Peyer's patch (tissue), 4 donors: ENCODE measurements at regions not wholly inside any gene's neighbourhood (a gene's known extent, or its start where the extent isn't known, plus 50 kb on each side); places are given as distances from the start of the nearest gene placed in this dataset.

Source experiments
- POLR2A ChIP-seq, 2 donors: fragments of 450-650 bp; IDR thresholded peaks; one replicate each; pipeline ENCODE4 v1.5.1; 2017; ENCODE audit warnings: antibody characterized with exemption in 2 of 2, mild to moderate bottlenecking in 2 of 2, moderate library complexity in 2 of 2
- TF ChIP-seq, protein P1 (sequence below), 6 experiments: fragments of 450-650 bp in 4 of 6; fragments of 200-600 bp in 2 of 6; sonication (generic) in 1 of 6; IDR thresholded peaks; one replicate each; pipeline ENCODE4 v1.5.1; 2017 to 2019; ENCODE audit warnings: antibody characterized with exemption in 6 of 6, mild to moderate bottlenecking in 3 of 6, moderate library complexity in 1 of 6

DNA sequence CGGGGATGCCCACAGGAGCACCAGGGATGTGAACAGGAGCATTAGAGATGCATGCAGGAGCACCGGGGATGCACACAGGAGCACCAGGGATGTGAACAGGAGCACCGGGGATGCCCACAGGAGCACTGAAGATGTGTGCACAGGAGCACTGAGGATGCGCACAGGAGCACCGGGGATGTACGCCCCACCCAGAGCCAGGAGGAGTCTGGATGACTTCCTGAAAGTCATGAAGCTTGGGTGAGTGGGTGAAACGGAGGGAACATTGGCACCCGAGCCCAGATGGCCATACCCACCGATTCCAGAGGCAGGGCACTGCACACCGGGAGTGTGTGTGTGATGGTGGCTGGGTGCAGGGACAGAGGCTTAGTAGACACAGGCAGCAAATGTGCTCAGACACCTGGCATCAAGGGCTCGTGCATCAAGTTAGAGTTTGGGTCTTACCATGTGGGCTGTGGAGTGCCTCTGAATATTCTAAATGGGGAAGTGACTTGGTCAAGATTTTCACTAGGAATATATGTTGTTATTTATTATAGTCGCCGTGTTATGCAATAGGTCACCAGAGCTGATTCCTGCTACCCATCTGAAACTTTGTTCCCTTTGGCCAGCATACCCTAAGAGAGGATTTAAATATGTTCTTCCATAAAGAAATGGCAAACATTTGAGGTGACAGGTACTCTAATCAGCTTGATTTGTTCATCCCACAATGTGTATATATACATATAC, 365.8 kb upstream of the MYT1L start:
- TF ChIP-seq, protein P1, sequence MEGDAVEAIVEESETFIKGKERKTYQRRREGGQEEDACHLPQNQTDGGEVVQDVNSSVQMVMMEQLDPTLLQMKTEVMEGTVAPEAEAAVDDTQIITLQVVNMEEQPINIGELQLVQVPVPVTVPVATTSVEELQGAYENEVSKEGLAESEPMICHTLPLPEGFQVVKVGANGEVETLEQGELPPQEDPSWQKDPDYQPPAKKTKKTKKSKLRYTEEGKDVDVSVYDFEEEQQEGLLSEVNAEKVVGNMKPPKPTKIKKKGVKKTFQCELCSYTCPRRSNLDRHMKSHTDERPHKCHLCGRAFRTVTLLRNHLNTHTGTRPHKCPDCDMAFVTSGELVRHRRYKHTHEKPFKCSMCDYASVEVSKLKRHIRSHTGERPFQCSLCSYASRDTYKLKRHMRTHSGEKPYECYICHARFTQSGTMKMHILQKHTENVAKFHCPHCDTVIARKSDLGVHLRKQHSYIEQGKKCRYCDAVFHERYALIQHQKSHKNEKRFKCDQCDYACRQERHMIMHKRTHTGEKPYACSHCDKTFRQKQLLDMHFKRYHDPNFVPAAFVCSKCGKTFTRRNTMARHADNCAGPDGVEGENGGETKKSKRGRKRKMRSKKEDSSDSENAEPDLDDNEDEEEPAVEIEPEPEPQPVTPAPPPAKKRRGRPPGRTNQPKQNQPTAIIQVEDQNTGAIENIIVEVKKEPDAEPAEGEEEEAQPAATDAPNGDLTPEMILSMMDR (IDR thresholded peaks at IDR 0.05) = no peak
- no peak for TF ChIP-seq POLR2A (IDR thresholded peaks at IDR 0.05)
